HL-60 (cell line): ENCODE measurements at regions not wholly inside any gene's neighbourhood (a gene's known extent, or its start where the extent isn't known, plus 50 kb on each side); places are given as distances from the start of the nearest gene placed in this dataset.

Experiments
- DNase-seq, 2 experiments: peaks; one replicate each; pipeline ENCODE4 v3.0.0-alpha.2; 2010 to 2020; ENCODE audit warnings: low read depth in 1 of 2, low spot score in 1 of 2
- H3K27ac ChIP-seq: fragments of 250-450 bp; sonication (Bioruptor Pico); replicated peaks from 2 replicates; pipeline ENCODE4 v1.5.1; 2020; ENCODE audit warnings: mild to moderate bottlenecking, moderate library complexity
- H3K27me3 ChIP-seq: fragments of 250-450 bp; sonication (Bioruptor Pico); 2 replicates; pipeline ENCODE4 v1.5.1; 2021; ENCODE audit warnings: mild to moderate bottlenecking, moderate library complexity; ENCODE audit not compliant: insufficient read depth, poor library complexity, severe bottlenecking
- H3K4me3 ChIP-seq: replicated peaks from 2 replicates; pipeline ENCODE4 v1.5.1; 2011; ENCODE audit warnings: mild to moderate bottlenecking, control low read depth, low read length; ENCODE audit not compliant: insufficient read depth
- GABPA ChIP-seq: IDR thresholded peaks from 2 replicates; pipeline ENCODE4 v1.6.1; 2012; ENCODE audit warnings: low read depth
- POLR2AphosphoS5 ChIP-seq: IDR thresholded peaks from 2 replicates; pipeline ENCODE4 v1.6.1; 2012; ENCODE audit warnings: low read depth
- SPI1 ChIP-seq: IDR thresholded peaks from 2 replicates; pipeline ENCODE4 v1.6.1; 2012; ENCODE audit warnings: low read depth, mild to moderate bottlenecking, borderline replicate concordance
- TF ChIP-seq, protein P1 (sequence below): IDR thresholded peaks from 2 replicates; pipeline ENCODE4 v1.6.1; 2012; ENCODE audit warnings: low read depth; ENCODE audit not compliant: insufficient replicate concordance
- TF ChIP-seq, protein P2 (sequence below): IDR thresholded peaks from one replicate; pipeline ENCODE4 v1.5.1; 2011; ENCODE audit warnings: low read length, control low read depth, inconsistent platforms; ENCODE audit not compliant: insufficient read depth

DNA sequence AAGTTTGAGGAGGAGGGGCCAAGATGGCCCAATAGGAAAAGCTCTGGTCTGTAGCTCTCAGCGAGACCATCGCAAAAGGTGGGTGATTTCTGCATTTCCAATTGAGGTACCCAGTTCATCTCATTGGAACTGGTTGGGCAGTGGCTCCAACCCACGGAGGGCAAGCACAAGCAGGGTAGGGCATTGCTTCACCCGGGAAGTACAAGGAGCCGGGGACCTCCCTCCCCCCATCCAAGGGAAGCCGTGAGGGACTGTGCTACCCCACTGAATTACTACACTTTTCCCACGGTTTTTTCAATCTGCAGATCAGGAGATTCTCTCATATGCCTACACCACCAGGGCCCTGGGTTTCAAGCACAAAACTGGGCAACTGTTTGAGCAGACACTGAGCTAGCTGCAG, 58.0 kb upstream of the EFCAB3 start:
- H3K4me3 ChIP-seq = no peak overlapping the region
- TF ChIP-seq GABPA (no peak), POLR2AphosphoS5 (no peak)
- TF ChIP-seq, protein P1, sequence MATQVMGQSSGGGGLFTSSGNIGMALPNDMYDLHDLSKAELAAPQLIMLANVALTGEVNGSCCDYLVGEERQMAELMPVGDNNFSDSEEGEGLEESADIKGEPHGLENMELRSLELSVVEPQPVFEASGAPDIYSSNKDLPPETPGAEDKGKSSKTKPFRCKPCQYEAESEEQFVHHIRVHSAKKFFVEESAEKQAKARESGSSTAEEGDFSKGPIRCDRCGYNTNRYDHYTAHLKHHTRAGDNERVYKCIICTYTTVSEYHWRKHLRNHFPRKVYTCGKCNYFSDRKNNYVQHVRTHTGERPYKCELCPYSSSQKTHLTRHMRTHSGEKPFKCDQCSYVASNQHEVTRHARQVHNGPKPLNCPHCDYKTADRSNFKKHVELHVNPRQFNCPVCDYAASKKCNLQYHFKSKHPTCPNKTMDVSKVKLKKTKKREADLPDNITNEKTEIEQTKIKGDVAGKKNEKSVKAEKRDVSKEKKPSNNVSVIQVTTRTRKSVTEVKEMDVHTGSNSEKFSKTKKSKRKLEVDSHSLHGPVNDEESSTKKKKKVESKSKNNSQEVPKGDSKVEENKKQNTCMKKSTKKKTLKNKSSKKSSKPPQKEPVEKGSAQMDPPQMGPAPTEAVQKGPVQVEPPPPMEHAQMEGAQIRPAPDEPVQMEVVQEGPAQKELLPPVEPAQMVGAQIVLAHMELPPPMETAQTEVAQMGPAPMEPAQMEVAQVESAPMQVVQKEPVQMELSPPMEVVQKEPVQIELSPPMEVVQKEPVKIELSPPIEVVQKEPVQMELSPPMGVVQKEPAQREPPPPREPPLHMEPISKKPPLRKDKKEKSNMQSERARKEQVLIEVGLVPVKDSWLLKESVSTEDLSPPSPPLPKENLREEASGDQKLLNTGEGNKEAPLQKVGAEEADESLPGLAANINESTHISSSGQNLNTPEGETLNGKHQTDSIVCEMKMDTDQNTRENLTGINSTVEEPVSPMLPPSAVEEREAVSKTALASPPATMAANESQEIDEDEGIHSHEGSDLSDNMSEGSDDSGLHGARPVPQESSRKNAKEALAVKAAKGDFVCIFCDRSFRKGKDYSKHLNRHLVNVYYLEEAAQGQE = no peak
- TF ChIP-seq, protein P2, sequence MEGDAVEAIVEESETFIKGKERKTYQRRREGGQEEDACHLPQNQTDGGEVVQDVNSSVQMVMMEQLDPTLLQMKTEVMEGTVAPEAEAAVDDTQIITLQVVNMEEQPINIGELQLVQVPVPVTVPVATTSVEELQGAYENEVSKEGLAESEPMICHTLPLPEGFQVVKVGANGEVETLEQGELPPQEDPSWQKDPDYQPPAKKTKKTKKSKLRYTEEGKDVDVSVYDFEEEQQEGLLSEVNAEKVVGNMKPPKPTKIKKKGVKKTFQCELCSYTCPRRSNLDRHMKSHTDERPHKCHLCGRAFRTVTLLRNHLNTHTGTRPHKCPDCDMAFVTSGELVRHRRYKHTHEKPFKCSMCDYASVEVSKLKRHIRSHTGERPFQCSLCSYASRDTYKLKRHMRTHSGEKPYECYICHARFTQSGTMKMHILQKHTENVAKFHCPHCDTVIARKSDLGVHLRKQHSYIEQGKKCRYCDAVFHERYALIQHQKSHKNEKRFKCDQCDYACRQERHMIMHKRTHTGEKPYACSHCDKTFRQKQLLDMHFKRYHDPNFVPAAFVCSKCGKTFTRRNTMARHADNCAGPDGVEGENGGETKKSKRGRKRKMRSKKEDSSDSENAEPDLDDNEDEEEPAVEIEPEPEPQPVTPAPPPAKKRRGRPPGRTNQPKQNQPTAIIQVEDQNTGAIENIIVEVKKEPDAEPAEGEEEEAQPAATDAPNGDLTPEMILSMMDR = no peak
- no peak for DNase-seq
- no peak overlapping the region for H3K27ac ChIP-seq
- H3K27me3 ChIP-seq = no peaks in the 10 kb centered on the region

DNA sequence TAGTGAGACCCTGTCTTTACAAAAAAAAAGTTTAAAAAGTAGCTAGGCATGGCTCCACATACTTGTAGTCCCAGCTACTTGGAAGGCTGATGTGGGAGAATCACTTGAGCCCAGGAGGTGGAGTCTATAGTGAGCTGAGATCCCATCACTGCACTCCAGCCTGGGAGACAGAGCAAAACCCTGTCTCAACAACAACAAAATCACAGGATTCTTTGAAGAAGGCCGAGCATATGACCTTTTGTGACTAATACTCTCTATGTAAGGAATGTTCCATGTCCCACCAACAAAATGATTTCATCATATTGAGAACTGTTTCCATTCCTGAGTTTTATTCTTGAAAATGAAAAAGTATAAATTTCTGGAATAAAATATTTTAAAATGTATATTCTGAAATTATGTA, 58.9 kb upstream of the EFCAB3 start:
- H3K27me3 ChIP-seq = no peaks in the 10 kb centered on the region
- H3K4me3 ChIP-seq = no peak overlapping the region
- TF ChIP-seq, protein P1 = no peak
- TF ChIP-seq POLR2AphosphoS5 (no peak), GABPA (no peak), SPI1 (no peak)
- TF ChIP-seq, protein P2 = no peak
- no peak overlapping the region for H3K27ac ChIP-seq
- DNase-seq = no peak

DNA sequence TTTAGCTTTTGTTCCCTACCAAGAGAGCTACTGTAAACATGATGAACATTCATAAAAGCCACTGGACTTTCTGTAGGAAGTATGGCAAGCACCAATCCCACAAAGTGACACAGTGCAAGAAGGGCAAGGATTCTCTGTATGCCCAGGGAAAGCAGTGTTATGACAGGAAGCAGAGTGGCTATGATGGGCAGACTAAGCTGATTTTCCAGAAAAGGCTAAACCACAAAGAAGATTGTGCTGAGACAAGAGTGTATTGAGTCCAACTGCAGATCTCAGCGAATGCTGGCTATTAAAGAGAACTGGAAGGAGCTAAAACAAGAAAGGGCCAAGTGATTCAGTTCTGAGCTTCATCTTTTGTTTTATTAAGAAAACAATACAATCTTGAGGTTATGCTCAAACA, 60.5 kb upstream of the EFCAB3 start:
- H3K27me3 ChIP-seq = no peaks in the 10 kb centered on the region
- DNase-seq = no peak
- H3K4me3 ChIP-seq = no peak overlapping the region
- no peak overlapping the region for H3K27ac ChIP-seq
- TF ChIP-seq, protein P1 = no peak
- TF ChIP-seq SPI1 (no peak), GABPA (no peak), POLR2AphosphoS5 (no peak)
- TF ChIP-seq, protein P2 = no peak
